SK-N-SH treated with all-trans-retinoic acid at 6 μM for 48 hours (cell line): ENCODE measurements at regions not wholly inside any gene's neighbourhood (a gene's known extent, or its start where the extent isn't known, plus 50 kb on each side); places are given as distances from the start of the nearest gene placed in this dataset.

Experiments used
- ARNTL ChIP-seq: fragments of 450-650 bp; formaldehyde crosslinking; IDR thresholded peaks from 2 replicates; pipeline ENCODE4 v1.5.0; 2020; ENCODE audit warnings: low read depth, mild to moderate bottlenecking, moderate library complexity, borderline replicate concordance
- CREB5 ChIP-seq: fragments of 250-450 bp; sonication (Bioruptor Pico); IDR thresholded peaks from 2 replicates; pipeline ENCODE4 v1.5.1; 2020; ENCODE audit warnings: low read depth, mild to moderate bottlenecking, moderate library complexity
- CSRNP3 ChIP-seq: fragments of 250-450 bp; sonication (Bioruptor Pico); IDR thresholded peaks from 2 replicates; pipeline ENCODE4 v1.5.1; 2021; ENCODE audit warnings: mild to moderate bottlenecking, moderate library complexity
- ESRRG ChIP-seq: fragments of 250-450 bp; sonication (Bioruptor Pico); IDR thresholded peaks from 2 replicates; pipeline ENCODE4 v1.6.1; 2021; ENCODE audit warnings: mild to moderate bottlenecking
- PATZ1 ChIP-seq: fragments of 250-450 bp; sonication (Bioruptor Pico); IDR thresholded peaks from 2 replicates; pipeline ENCODE4 v1.8.0; 2020; ENCODE audit warnings: mild to moderate bottlenecking, moderate library complexity, borderline replicate concordance
- PPARA ChIP-seq: fragments of 250-450 bp; sonication (Bioruptor Pico); IDR thresholded peaks from 2 replicates; pipeline ENCODE4 v1.5.0; 2020; ENCODE audit warnings: mild to moderate bottlenecking, borderline replicate concordance
- RARB ChIP-seq: fragments of 250-450 bp; sonication (Bioruptor Pico); IDR thresholded peaks from 2 replicates; pipeline ENCODE4 v1.8.0; 2021; ENCODE audit warnings: mild to moderate bottlenecking, moderate library complexity
- TSHZ2 ChIP-seq: fragments of 250-450 bp; sonication (Bioruptor Pico); IDR thresholded peaks from 2 replicates; pipeline ENCODE4 v1.5.0; 2020; ENCODE audit warnings: mild to moderate bottlenecking, moderate library complexity
- ZC3H10 ChIP-seq: fragments of 250-450 bp; sonication (Bioruptor Pico); IDR thresholded peaks from 2 replicates; pipeline ENCODE4 v1.5.1; 2021; ENCODE audit warnings: mild to moderate bottlenecking, moderate library complexity
- ZFP3 ChIP-seq: fragments of 250-450 bp; sonication (Bioruptor Pico); IDR thresholded peaks from 2 replicates; pipeline ENCODE4 v1.5.0; 2020; ENCODE audit warnings: mild to moderate bottlenecking, moderate library complexity
- ZFP30 ChIP-seq: fragments of 450-650 bp; formaldehyde crosslinking; IDR thresholded peaks from 2 replicates; pipeline ENCODE4 v1.5.0; 2022; ENCODE audit warnings: mild to moderate bottlenecking, moderate library complexity
- ZNF70 ChIP-seq: fragments of 450-650 bp; formaldehyde crosslinking; IDR thresholded peaks from 2 replicates; pipeline ENCODE4 v1.5.0; 2020; ENCODE audit warnings: mild to moderate bottlenecking, moderate library complexity

GRCh38 chr6:90953405-90954161, 366.7 kb upstream of the MAP3K7 start:
- no peak for TF ChIP-seq ZFP3 (CRISPR knock-in tag)
- TF ChIP-seq CREB5 = no peak
- no peak for TF ChIP-seq ZFP30 (CRISPR knock-in tag)
- no peak for TF ChIP-seq PATZ1 (CRISPR knock-in tag)
- TF ChIP-seq CSRNP3 (CRISPR knock-in tag) = no peak
- no peak for TF ChIP-seq RARB (CRISPR knock-in tag)
- TF ChIP-seq ZNF70 (CRISPR knock-in tag) = no peak
- TF ChIP-seq ARNTL (CRISPR knock-in tag) = no peak
- no peak for TF ChIP-seq ESRRG (CRISPR knock-in tag)
- no peak for TF ChIP-seq TSHZ2
- no peak for TF ChIP-seq PPARA (CRISPR knock-in tag)
- TF ChIP-seq ZC3H10 = no peak
